ENCODE measurements at regions not wholly inside any gene's neighbourhood (a gene's known extent, or its start where the extent isn't known, plus 50 kb on each side); places are given as distances from the start of the nearest gene placed in this dataset.

- TF ChIP-seq YY1 (IDR thresholded peaks at IDR 0.05; ENCODE audit: insufficient read depth, insufficient read length) (no peak), ZNF274 (IDR thresholded peaks at IDR 0.05; ENCODE audit: low read depth, low read length) (no peak)
Measured at GRCh38 chr9:89888233-89888632, 283.4 kb downstream of the GADD45G start.
